ENCODE measurements at regions not wholly inside any gene's neighbourhood (a gene's known extent, or its start where the extent isn't known, plus 50 kb on each side); places are given as distances from the start of the nearest gene placed in this dataset.

DNA sequence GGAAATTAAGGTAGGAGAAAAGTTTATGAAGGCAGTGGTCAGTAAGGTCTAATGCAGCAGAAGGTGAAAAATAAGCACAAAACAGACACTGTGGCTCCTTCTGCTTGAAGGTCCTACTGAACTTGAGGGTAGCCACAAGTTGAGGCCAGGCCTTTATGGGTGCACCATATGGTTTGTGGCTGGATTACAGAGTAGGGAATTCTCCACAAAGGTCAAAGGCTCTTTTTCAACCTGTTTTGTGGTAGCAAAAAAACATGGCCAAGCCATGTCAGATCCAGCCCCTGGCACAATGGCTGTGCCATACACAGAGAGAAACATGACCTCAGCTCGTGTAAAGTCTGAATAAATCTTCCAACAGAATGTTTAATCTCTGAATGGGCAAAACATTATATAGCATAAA is 214.0 kb downstream of the SATB1 start:
- 76% methylated on average over 1 of the region's 1 CpG; no CpG with 5 or more reads in 1 of the 2 experiments for WGBS, 2 experiments (ENCODE audit: extremely low coverage in 1 of 2, insufficient coverage in 1 of 2, insufficient read length in 1 of 2, insufficient replicate concordance in 2 of 2, low coverage in 1 of 2, low lambda C conversion rate in 2 of 2, missing lambda C conversion rate in 1 of 2)
- no peaks in the 10 kb centered on the region for H4K20me1 ChIP-seq (replicated peaks in 1 of 2; ENCODE audit: control insufficient read depth in 1 of 2, insufficient read depth in 2 of 2, low read length in 2 of 2)
- no peak overlapping the region for H2AK5ac ChIP-seq (ENCODE audit: low read depth, low read length)
- no peak overlapping the region for H2BK5ac ChIP-seq (ENCODE audit: low read depth, low read length)
- H2BK20ac ChIP-seq (ENCODE audit: low read length): no peak overlapping the region
- H3K18ac ChIP-seq (ENCODE audit: extremely low read depth, low read length): no peak overlapping the region
- H3K27ac ChIP-seq (ENCODE audit: low read depth, low read length): no peak overlapping the region
- FAIRE-seq (no peak), DNase-seq (ENCODE audit: low read depth in 1 of 2, low spot score in 2 of 2) (no peak)
- no peak overlapping the region for H3K23ac ChIP-seq (ENCODE audit: insufficient read length)
- no peaks in the 10 kb centered on the region for H3K23me2 ChIP-seq (ENCODE audit: low read depth, low read length)
- no peak overlapping the region for H4K91ac ChIP-seq (replicated peaks; ENCODE audit: insufficient read length, low read length)
- H3K9ac ChIP-seq (replicated peaks in 1 of 4; ENCODE audit: extremely low read depth in 1 of 4, low read depth in 3 of 4, low read length in 3 of 4): no peak overlapping the region
- H3K4me3 ChIP-seq (ENCODE audit: extremely low read depth in 1 of 4, insufficient read depth in 2 of 4, low read depth in 3 of 4, low read length in 4 of 4): no peak overlapping the region
- no peaks in the 10 kb centered on the region for H3K9me3 ChIP-seq (ENCODE audit: insufficient read depth in 2 of 2, low read depth in 1 of 2, low read length in 1 of 2)
- no peak overlapping the region for H2BK120ac ChIP-seq (replicated peaks; ENCODE audit: low read depth, low read length)
- H3K79me1 ChIP-seq (ENCODE audit: low read depth, low read length): no peaks in the 10 kb centered on the region
- ChIA-PET POLR2A (ENCODE audit: partially characterized antibody) (no interaction called here), CTCF (ENCODE audit: partially characterized antibody) (interaction anchor here (1.0 kb wide), 1 partner anchor 8 kb away, joined by 3 read pairs; no protein-coding TSS in a partner anchor)
- H3K36me3 ChIP-seq (ENCODE audit: control insufficient read depth in 2 of 4, insufficient read depth in 4 of 4, low read length in 3 of 4): no peaks in the 10 kb centered on the region
- H3K4me1 ChIP-seq (replicated peaks in 1 of 4; ENCODE audit: control insufficient read depth in 3 of 4, insufficient read depth in 4 of 4, low read length in 3 of 4): no peaks in the 10 kb centered on the region
- no peak overlapping the region for H3K56ac ChIP-seq (replicated peaks; ENCODE audit: insufficient read length, low read depth, low read length)
- H3K4me2 ChIP-seq (ENCODE audit: insufficient read depth in 1 of 2, low read depth in 2 of 2, low read length in 2 of 2): no peak overlapping the region
- H3K4ac ChIP-seq (replicated peaks; ENCODE audit: insufficient read length, low read depth, low read length): no peak overlapping the region
- TF ChIP-seq CBX5 (IDR thresholded peaks at IDR 0.05; ENCODE audit: low read depth, low read length) (no peak), TAF7 (optimal IDR thresholded peaks at IDR 0.05; ENCODE audit: borderline replicate concordance, low read depth, low read length) (no peak), TAF1 (IDR thresholded peaks at IDR 0.05; ENCODE audit: low read depth, low read length) (no peak), TBP (IDR thresholded peaks at IDR 0.05; ENCODE audit: low read depth, low read length) (no peak), CREB1 (IDR thresholded peaks at IDR 0.05) (no peak), EGR1 (IDR thresholded peaks at IDR 0.05; ENCODE audit: borderline replicate concordance, low read depth, low read length) (no peak)
- no peak overlapping the region for H4K5ac ChIP-seq (ENCODE audit: insufficient read length, low read depth, low read length)
- no peak overlapping the region for H2BK15ac ChIP-seq (ENCODE audit: low read length)
- H4K8ac ChIP-seq (ENCODE audit: extremely low read depth, insufficient read depth, low read length): no peak overlapping the region
- no peak overlapping the region for H2AFZ ChIP-seq (ENCODE audit: low read length)
- no peak overlapping the region for H3K14ac ChIP-seq (ENCODE audit: insufficient read length)
- no peaks in the 10 kb centered on the region for H3K79me2 ChIP-seq (ENCODE audit: control insufficient read depth in 1 of 2, insufficient read depth in 2 of 2, low read length in 2 of 2)
- H2BK12ac ChIP-seq (ENCODE audit: low read depth, low read length): no peak overlapping the region
- no peaks in the 10 kb centered on the region for H3K27me3 ChIP-seq (replicated peaks in 1 of 4; ENCODE audit: control insufficient read depth in 3 of 4, extremely low read depth in 1 of 4, insufficient read depth in 3 of 4, low read length in 3 of 4)

Data from H1 (cell line).